ENCODE measurements at regions not wholly inside any gene's neighbourhood (a gene's known extent, or its start where the extent isn't known, plus 50 kb on each side); places are given as distances from the start of the nearest gene placed in this dataset.

DNA sequence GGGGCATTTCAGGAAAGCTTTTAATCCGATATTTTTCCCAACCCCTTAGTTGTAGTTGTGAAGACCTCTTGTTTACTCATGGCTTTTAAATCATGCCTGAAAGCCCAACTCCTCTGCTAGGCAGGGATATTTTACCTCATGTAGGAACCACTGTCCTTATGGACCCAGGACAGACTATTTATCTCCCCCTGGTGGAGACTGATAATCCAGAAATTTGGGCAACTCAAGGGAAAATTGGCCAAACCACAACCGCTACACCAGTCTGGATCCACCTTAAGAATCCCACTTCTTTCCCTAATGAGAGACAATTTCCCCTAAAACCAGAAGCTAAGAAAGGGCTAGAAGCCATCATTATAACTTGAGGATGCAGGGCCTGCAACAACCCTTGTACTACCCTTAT lies 248.1 kb upstream of the STAC start:
- no peaks in the 10 kb centered on the region for H3K79me2 ChIP-seq (ENCODE audit: low read length)
- H3K4me3 ChIP-seq (ENCODE audit: low read length): no peak overlapping the region
- H3K9ac ChIP-seq (ENCODE audit: low read length): no peak overlapping the region
- H3K27me3 ChIP-seq (ENCODE audit: low read length): no peaks in the 10 kb centered on the region
- H3K4me1 ChIP-seq (ENCODE audit: low read length): no peaks in the 10 kb centered on the region
- H3K27ac ChIP-seq (ENCODE audit: low read length): no peak overlapping the region
- H2AFZ ChIP-seq (ENCODE audit: low read length): no peak overlapping the region
- H3K9me2 ChIP-seq (replicated peaks; ENCODE audit: insufficient read depth, low read length): no peaks in the 10 kb centered on the region
- no peaks in the 10 kb centered on the region for H4K20me1 ChIP-seq (ENCODE audit: insufficient read depth, low read depth, low read length)
- no peaks in the 10 kb centered on the region for H3K9me3 ChIP-seq (ENCODE audit: low read length)
- H3K36me3 ChIP-seq (ENCODE audit: insufficient read depth, low read length): no peaks in the 10 kb centered on the region
- no peak overlapping the region for H3K4me2 ChIP-seq (ENCODE audit: low read depth, low read length, poor library complexity, severe bottlenecking)
- DNase-seq: no peak

DNA sequence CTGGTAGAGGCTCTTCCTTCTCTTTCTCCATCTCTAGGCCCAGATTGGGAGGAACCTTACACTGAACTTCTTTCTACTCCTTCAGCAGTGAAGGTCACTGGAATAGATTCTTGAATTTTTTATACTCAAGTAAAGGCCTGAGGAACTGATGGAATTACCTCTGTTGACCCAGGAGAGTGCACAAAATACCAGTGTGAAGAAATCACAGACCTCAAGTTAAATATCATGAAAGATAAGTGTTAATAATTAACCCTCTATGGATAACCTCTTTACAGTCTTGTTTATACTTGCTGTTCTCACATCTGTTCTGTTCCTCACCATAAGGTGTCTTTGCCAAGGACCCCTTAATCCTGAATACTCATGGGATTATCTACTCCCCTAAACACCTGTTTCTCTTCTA lies 244.4 kb upstream of the STAC start:
- no peaks in the 10 kb centered on the region for H3K36me3 ChIP-seq (ENCODE audit: insufficient read depth, low read length)
- no peak overlapping the region for H3K27ac ChIP-seq (ENCODE audit: low read length)
- H4K20me1 ChIP-seq (ENCODE audit: insufficient read depth, low read depth, low read length): no peaks in the 10 kb centered on the region
- H3K4me2 ChIP-seq (ENCODE audit: low read depth, low read length, poor library complexity, severe bottlenecking): no peak overlapping the region
- H2AFZ ChIP-seq (ENCODE audit: low read length): no peak overlapping the region
- no peak for DNase-seq
- no peaks in the 10 kb centered on the region for H3K4me1 ChIP-seq (ENCODE audit: low read length)
- H3K9me2 ChIP-seq (replicated peaks; ENCODE audit: insufficient read depth, low read length): no peaks in the 10 kb centered on the region
- H3K4me3 ChIP-seq (ENCODE audit: low read length): no peak overlapping the region
- no peaks in the 10 kb centered on the region for H3K9me3 ChIP-seq (ENCODE audit: low read length)
- H3K79me2 ChIP-seq (ENCODE audit: low read length): no peaks in the 10 kb centered on the region
- no peak overlapping the region for H3K9ac ChIP-seq (ENCODE audit: low read length)
- no peaks in the 10 kb centered on the region for H3K27me3 ChIP-seq (ENCODE audit: low read length)

DNA sequence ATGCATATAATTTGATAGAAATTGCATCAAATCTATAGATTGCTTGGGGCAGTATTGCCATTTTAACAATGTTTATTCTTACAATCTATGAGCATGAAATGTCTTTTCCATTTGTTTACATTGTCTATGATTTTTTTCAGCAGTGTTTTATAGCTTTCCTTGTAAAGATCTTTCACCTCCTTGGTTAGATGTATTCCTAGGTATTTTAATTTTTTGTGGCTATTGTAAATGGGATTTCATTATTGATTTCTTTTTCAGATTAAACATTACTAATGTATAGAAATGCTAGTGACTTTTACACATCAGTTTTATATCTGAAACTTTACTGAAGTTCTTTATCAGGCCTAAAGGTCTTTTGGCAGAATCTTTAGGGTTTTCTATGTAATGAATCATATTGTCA lies 237.6 kb upstream of the STAC start:
- no peaks in the 10 kb centered on the region for H3K9me2 ChIP-seq (replicated peaks; ENCODE audit: insufficient read depth, low read length)
- no peak for DNase-seq
- no peak overlapping the region for H3K4me3 ChIP-seq (ENCODE audit: low read length)

DNA sequence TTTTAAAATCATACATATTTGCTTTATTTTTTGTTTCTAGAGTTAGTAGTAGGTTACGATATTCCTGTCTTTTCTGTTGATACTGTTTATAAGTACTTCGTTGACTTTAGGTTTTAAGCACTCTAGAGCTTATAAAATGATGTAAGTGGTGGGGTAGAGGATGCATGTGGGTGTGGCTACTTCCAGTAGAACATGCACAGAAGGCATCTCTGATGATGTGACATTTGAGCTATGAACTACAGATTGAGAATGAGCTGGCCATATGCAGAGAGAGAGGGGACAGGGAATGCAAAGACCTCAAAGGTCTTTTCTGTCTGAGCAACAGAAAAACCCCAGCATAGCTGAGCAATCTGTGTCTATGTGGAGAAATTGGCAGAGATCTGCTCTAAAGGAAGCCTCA lies 233.9 kb upstream of the STAC start:
- H3K27me3 ChIP-seq (ENCODE audit: low read length): no peaks in the 10 kb centered on the region
- no peaks in the 10 kb centered on the region for H3K9me3 ChIP-seq (ENCODE audit: low read length)
- H3K36me3 ChIP-seq (ENCODE audit: insufficient read depth, low read length): no peaks in the 10 kb centered on the region
- DNase-seq: no peak
- H3K4me2 ChIP-seq (ENCODE audit: low read depth, low read length, poor library complexity, severe bottlenecking): no peak overlapping the region
- no peaks in the 10 kb centered on the region for H3K4me1 ChIP-seq (ENCODE audit: low read length)
- H3K27ac ChIP-seq (ENCODE audit: low read length): no peak overlapping the region
- H4K20me1 ChIP-seq (ENCODE audit: insufficient read depth, low read depth, low read length): no peaks in the 10 kb centered on the region
- H3K9me2 ChIP-seq (replicated peaks; ENCODE audit: insufficient read depth, low read length): no peaks in the 10 kb centered on the region
- no peak overlapping the region for H3K4me3 ChIP-seq (ENCODE audit: low read length)
- no peak overlapping the region for H2AFZ ChIP-seq (ENCODE audit: low read length)
- no peaks in the 10 kb centered on the region for H3K79me2 ChIP-seq (ENCODE audit: low read length)
- no peak overlapping the region for H3K9ac ChIP-seq (ENCODE audit: low read length)

More for the DNA sequence above, 237.6 kb upstream of the STAC start:
- H4K20me1 ChIP-seq (ENCODE audit: insufficient read depth, low read depth, low read length): no peaks in the 10 kb centered on the region
- H2AFZ ChIP-seq (ENCODE audit: low read length): no peak overlapping the region
- no peaks in the 10 kb centered on the region for H3K79me2 ChIP-seq (ENCODE audit: low read length)
- no peak overlapping the region for H3K4me2 ChIP-seq (ENCODE audit: low read depth, low read length, poor library complexity, severe bottlenecking)
- H3K9ac ChIP-seq (ENCODE audit: low read length): no peak overlapping the region
- no peaks in the 10 kb centered on the region for H3K36me3 ChIP-seq (ENCODE audit: insufficient read depth, low read length)
- no peak overlapping the region for H3K27ac ChIP-seq (ENCODE audit: low read length)
- no peaks in the 10 kb centered on the region for H3K9me3 ChIP-seq (ENCODE audit: low read length)
- H3K4me1 ChIP-seq (ENCODE audit: low read length): no peaks in the 10 kb centered on the region
- no peaks in the 10 kb centered on the region for H3K27me3 ChIP-seq (ENCODE audit: low read length)

DNA sequence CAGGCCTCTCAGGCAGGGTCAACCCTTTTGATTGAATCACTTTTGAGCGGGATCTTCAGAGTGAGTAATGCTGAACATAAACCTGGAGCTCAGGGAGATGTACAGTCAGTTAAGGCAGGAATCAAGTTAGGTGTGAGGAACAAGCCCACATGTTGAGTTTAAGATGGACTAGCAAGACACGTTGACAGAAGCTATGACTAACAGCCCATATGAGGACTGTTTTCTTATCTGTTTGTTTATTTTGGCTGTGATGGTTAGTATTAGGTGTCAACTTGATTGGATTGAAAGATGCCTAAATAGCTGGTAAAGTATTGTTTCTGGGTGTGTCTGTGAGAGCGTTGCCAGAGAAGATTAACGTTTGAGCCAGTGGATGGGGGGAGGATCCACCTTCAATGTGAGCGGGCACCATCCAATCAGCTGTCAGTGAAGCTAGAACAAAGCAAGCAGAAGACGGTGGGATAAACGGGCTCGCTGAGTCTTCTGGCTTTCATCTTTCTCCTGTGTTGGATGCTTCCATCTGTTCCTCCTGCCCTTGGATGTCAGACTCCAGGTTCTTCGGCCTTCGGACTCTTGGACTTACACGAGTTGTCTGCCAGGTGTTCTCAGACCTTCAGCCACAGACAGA lies 232.3 kb upstream of the STAC start:
- no peak overlapping the region for H3K27ac ChIP-seq (ENCODE audit: low read length)
- H3K9ac ChIP-seq (ENCODE audit: low read length): no peak overlapping the region
- no peaks in the 10 kb centered on the region for H3K9me2 ChIP-seq (replicated peaks; ENCODE audit: insufficient read depth, low read length)
- H3K4me3 ChIP-seq (ENCODE audit: low read length): no peak overlapping the region
- no peak overlapping the region for H3K4me2 ChIP-seq (ENCODE audit: low read depth, low read length, poor library complexity, severe bottlenecking)
- H2AFZ ChIP-seq (ENCODE audit: low read length): no peak overlapping the region
- H3K27me3 ChIP-seq (ENCODE audit: low read length): no peaks in the 10 kb centered on the region
- no peaks in the 10 kb centered on the region for H3K9me3 ChIP-seq (ENCODE audit: low read length)
- H3K79me2 ChIP-seq (ENCODE audit: low read length): no peaks in the 10 kb centered on the region
- H4K20me1 ChIP-seq (ENCODE audit: insufficient read depth, low read depth, low read length): no peaks in the 10 kb centered on the region
- H3K36me3 ChIP-seq (ENCODE audit: insufficient read depth, low read length): no peaks in the 10 kb centered on the region
- no peaks in the 10 kb centered on the region for H3K4me1 ChIP-seq (ENCODE audit: low read length)
- no peak for DNase-seq

DNA sequence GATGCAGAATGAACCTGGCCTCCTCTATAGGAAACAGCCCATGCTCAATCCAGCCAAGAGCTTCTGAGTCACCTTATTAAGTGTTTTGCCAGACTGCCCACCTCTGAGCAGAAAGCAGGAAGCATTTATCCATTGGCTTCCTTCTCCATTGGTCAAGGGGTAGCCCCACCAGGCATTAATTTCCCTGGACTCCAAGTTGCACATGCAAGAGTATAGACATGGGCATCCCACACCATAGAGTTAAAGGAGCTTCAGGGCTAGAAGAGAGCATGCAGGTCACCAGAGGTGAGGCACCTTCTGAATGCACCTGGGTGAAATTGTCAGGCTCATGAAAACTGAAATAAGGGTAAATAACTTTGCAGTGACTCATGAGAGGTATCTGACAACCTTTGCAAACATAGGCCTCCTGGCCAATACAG lies 230.8 kb upstream of the STAC start:
- Histone ChIP-seq H4K20me1 (ENCODE audit: insufficient read depth, low read depth, low read length) (no peaks in the 10 kb centered on the region), H3K9me2 (replicated peaks; ENCODE audit: insufficient read depth, low read length) (no peaks in the 10 kb centered on the region), H3K4me1 (ENCODE audit: low read length) (no peaks in the 10 kb centered on the region), H3K9me3 (ENCODE audit: low read length) (no peaks in the 10 kb centered on the region), H3K4me3 (ENCODE audit: low read length) (no peak overlapping the region), H3K36me3 (ENCODE audit: insufficient read depth, low read length) (no peaks in the 10 kb centered on the region), H3K27ac (ENCODE audit: low read length) (no peak overlapping the region), H3K79me2 (ENCODE audit: low read length) (no peaks in the 10 kb centered on the region), H3K4me2 (ENCODE audit: low read depth, low read length, poor library complexity, severe bottlenecking) (no peak overlapping the region), H3K9ac (ENCODE audit: low read length) (no peak overlapping the region), H3K27me3 (ENCODE audit: low read length) (no peaks in the 10 kb centered on the region), H2AFZ (ENCODE audit: low read length) (no peak overlapping the region)
- DNase-seq: no peak

DNA sequence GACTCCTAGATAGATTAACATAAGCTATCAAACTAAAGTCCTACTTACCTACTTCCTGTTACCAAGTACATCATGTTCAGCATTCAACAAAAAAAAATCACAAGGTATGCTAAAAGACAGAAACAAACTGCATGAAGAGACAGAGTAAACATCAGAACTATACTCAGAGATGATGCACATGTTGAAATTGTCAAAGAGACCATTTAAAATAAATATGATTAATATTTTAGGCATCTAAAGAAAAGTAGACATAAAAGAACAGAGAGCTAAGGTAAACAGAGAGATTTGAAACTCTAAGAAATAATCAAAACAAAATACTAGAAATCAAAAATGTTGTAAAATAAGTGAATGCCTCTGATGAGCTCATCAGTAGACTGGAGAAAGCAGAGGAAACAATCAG lies 224.8 kb upstream of the STAC start:
- no peaks in the 10 kb centered on the region for H3K4me1 ChIP-seq (ENCODE audit: low read length)
- no peak overlapping the region for H3K4me3 ChIP-seq (ENCODE audit: low read length)
- H3K27ac ChIP-seq (ENCODE audit: low read length): no peak overlapping the region
- no peaks in the 10 kb centered on the region for H3K9me3 ChIP-seq (ENCODE audit: low read length)
- no peak overlapping the region for H2AFZ ChIP-seq (ENCODE audit: low read length)
- no peaks in the 10 kb centered on the region for H3K9me2 ChIP-seq (replicated peaks; ENCODE audit: insufficient read depth, low read length)
- no peaks in the 10 kb centered on the region for H3K27me3 ChIP-seq (ENCODE audit: low read length)
- no peak for DNase-seq
- no peak overlapping the region for H3K4me2 ChIP-seq (ENCODE audit: low read depth, low read length, poor library complexity, severe bottlenecking)
- H3K36me3 ChIP-seq (ENCODE audit: insufficient read depth, low read length): no peaks in the 10 kb centered on the region
- no peak overlapping the region for H3K9ac ChIP-seq (ENCODE audit: low read length)
- no peaks in the 10 kb centered on the region for H3K79me2 ChIP-seq (ENCODE audit: low read length)
- H4K20me1 ChIP-seq (ENCODE audit: insufficient read depth, low read depth, low read length): no peaks in the 10 kb centered on the region

DNA sequence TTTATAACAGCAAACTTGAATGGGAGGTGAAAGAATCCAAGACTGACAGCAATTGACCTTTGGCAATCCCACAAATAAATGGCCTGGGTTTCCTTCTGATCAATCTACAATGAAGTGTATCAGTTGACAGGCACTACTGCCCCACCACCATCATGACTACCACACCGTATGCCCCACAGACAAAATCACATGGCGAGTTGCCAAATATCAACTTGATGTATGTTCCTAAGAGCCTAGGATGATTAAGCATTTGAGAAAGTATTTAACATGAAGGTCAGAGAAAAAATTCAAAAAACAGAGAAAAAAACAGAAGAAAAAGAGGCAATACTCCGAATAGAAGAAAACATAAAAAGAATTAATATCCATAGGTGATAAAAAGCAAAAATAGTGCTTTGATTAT lies 215.9 kb upstream of the STAC start:
- Histone ChIP-seq H3K9ac (ENCODE audit: low read length) (no peak overlapping the region), H3K27me3 (ENCODE audit: low read length) (no peaks in the 10 kb centered on the region), H3K9me3 (ENCODE audit: low read length) (no peaks in the 10 kb centered on the region), H3K4me1 (ENCODE audit: low read length) (no peaks in the 10 kb centered on the region), H3K9me2 (replicated peaks; ENCODE audit: insufficient read depth, low read length) (no peaks in the 10 kb centered on the region), H2AFZ (ENCODE audit: low read length) (no peak overlapping the region), H3K4me3 (ENCODE audit: low read length) (no peak overlapping the region), H3K27ac (ENCODE audit: low read length) (no peak overlapping the region), H3K79me2 (ENCODE audit: low read length) (no peaks in the 10 kb centered on the region), H3K4me2 (ENCODE audit: low read depth, low read length, poor library complexity, severe bottlenecking) (no peak overlapping the region), H3K36me3 (ENCODE audit: insufficient read depth, low read length) (no peaks in the 10 kb centered on the region), H4K20me1 (ENCODE audit: insufficient read depth, low read depth, low read length) (no peaks in the 10 kb centered on the region)
- DNase-seq: no peak

Measured in Karpas-422 (cell line).